HG03039 (cell line): ENCODE measurements at regions not wholly inside any gene's neighbourhood (a gene's known extent, or its start where the extent isn't known, plus 50 kb on each side); places are given as distances from the start of the nearest gene placed in this dataset.

ENCODE experiments used
- ATAC-seq: cut with Tn5 transposase; IDR thresholded peaks from one replicate; pipeline ENCODE4 v1.9.1; 2021; ENCODE audit warnings: mild to moderate bottlenecking, moderate library complexity; ENCODE audit not compliant: unreplicated experiment

DNA sequence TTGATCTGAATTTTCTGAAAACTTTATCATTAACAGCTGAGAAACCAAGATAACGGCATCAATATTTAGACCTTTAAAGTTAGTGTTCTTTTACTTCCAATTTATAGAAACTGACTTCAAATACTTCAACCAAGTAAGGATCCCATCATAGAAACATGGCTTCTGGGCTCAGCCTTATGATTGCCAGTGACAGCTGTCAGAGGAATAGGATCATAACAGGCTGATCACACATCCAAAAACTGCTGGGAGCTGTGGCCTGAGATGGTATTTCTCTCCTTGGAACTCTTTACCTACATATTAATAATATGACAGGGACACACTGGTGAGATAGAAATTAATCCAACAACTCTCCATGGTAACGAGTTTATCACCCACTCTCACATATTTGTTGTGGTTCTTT lies 448.3 kb upstream of the NMUR2 start:
- ATAC-seq, result no peak

DNA sequence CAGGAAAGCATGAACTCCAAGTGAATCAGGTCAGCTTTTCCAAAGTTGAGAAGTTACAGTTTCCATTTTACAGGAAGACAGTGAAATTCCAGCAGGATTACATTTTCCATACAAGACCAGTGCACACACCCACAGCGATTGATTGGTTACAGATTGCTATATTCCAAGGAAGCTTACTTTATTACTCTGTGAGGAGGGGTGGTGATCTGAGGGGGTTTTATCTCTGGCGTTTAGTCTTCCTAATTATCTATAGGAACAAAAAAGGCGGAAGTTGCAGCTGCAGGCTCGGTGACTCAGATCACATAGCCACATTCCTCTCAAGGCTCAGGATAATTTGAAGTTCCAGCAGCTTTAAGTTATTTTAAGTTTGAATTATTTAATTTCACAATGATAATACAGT lies 450.4 kb upstream of the NMUR2 start:
- ATAC-seq, result no peak

DNA sequence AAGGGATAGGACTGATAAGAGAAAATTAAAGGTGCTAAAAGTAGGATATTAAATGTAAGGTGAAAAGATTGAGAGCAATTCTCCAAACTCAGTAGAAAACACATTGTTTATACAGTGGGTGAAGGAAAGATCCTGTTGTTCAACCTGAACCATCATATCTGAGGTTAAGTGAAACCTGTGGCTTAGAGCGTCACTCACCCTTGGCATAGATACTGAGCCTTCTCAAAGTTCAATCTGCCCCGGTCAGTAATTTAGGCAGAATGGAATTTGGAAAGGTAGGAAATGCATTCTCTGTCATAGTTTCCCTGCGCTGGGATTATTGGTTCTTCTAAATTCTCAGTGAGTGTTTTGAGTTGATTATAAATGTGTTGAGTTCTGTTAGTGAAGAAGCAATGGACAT lies 456.2 kb upstream of the NMUR2 start:
- ATAC-seq, result no peak

DNA sequence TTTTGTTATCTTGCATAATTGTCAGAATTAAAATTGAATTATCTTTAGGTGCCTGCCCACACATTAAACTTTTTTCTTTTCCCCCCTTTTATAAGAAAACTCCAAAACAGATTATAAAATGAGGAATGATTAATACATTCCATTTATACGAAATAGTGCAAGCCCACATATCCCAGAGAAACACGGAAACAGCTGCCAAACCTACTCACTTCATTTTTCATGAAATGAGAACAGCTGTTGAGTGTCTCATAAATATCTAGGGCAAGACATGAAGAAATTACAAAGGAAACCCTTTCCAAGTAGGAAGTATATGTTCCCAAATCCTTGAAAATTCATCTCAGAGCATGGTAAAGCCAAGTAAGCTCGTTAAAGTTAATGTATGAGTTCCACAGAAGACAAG lies 459.4 kb upstream of the NMUR2 start:
- no peak for ATAC-seq

DNA sequence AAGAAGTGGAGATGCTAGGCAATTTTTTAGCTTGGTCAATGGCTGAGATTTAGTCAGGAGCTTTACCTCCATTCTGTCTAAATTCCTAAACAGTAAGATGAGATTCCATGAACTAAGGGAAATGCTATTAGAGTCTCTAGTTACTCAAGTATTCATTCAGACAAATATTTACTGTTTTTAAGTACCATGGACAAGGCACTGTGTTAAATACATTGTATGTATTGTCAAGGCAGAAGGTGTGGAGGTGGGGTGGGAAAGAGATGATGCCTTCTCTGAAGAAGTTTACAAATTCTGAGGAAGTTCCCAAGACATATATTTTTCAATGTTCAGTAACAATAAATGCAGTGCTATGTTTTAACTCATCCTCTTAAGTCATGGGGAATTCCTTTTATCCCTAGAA lies 459.9 kb upstream of the NMUR2 start:
- ATAC-seq, result no peak

DNA sequence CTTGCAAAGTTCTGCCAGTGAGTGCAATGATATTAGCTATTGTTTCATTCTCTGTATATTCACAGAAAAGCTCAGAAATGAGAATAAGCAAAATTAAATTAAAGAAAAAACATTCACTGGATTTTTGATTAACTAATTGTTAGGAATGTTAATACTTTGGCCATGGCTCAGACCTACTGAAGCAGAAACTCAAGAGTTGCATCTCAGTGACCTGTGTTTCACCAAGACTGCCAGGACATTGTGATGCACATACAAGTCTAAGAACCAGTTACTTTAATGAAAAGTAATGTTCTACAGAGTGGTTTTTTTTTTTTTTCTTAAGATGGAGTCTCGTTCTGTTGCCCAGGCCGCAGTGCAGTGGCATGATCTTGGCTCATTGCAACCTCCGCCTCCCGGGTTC lies 464.9 kb upstream of the NMUR2 start:
- no peak for ATAC-seq

DNA sequence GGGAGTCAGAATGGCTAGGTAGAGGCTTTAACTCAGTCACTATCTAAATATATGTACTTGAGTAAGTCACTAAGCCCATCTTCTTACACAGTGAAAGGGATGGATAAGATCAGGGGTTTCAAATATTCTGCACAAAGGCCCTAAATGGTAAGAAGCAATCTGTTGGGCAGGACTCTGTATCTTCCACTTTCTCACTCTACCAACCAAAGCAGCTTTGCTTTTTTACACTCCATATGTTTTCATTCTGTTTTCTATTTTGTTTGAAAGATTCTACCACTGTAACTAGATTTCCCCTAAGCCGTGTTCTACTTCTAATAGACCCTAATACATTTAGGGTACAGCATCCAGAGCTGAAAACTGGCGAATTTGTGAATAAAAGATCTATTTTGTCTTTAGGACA lies 477.5 kb upstream of the NMUR2 start:
- no peak for ATAC-seq

DNA sequence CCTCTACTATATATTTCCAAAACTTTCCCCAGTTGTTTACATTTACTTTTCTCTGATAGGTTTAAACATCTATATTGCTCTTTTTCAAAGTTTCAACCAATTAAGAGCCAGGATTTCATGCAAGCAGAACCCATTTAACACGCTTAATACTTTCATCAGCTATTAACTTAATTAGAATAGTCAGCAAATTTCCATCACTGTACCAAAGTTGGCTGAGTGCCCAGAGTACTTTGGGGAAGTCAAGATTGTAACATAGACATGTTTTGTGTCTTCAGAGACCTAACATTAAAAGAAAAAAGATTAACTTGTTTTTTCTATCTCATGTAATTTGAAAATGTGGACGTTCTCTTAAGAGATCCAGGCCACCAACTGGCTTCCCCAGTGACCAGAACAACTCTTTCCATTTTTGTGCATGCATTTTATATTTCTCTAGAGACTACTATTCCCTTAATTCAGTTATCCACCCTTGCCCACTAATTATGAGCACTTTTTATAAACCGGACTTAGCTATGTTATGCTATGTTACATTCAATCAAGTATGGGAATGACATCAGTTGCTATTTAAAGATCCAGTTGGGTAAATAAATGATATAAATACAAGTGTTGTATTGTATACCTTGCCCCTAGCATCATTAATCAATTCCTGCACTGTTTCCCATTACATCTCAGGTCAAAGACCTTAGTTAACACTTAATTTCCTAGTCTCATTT lies 478.1 kb upstream of the NMUR2 start:
- no peak for ATAC-seq

DNA sequence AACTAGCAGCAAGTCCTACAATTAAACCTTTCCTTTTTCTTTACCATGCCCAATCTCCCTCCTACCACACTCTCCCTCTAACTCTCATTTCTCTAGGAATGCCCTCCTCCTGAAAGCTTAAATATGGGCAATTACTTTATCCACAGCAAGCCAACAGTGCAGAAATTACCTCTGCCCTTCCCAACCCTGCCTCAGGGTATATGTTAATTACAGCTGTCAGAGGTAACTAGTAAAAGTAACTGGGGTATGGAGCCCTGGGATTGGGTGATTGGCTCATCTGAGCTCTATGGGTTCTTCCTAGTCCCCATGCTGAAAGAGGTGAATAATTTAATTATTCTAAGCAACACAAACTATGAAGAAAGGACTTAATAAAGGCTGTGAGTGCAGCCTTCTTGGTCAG lies 478.9 kb upstream of the NMUR2 start:
- no peak for ATAC-seq

DNA sequence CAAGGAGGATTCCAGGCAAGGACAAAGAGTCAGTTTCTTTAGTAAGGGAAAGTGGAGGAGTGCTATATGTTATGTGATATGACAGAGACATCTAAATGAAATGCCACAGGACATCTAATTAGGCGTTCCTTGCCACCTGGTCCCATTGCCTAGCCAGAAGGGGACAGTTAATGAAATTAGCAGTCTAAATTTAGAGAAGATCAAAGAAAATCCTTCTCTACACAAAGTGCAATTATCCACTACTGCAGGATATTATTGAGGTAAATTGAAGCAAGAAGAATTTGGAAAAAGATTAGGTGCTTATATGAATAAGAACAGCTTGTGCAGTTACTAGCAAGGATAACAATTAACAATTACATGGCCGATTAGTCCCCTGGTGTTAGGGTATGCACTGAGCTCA lies 495.3 kb upstream of the NMUR2 start:
- no peak for ATAC-seq

DNA sequence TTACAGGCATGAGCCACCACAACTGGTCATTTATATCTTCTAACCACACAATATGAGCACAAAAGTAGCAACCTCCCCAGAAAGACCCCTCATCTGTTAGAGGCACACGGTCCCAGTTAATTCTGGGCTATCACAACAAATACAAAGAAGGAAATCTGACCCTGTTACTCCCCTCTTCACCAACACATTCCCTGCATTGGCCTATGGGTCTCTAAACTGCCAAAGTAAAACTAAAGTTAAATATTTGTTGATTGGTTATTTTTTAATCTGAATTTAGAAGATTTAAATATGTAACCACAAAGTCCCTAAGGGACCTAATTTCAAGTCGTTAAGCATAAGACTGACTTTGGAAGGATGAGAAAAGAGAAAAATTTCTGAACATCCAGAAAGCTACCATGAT lies 496.7 kb upstream of the NMUR2 start:
- no peak for ATAC-seq

DNA sequence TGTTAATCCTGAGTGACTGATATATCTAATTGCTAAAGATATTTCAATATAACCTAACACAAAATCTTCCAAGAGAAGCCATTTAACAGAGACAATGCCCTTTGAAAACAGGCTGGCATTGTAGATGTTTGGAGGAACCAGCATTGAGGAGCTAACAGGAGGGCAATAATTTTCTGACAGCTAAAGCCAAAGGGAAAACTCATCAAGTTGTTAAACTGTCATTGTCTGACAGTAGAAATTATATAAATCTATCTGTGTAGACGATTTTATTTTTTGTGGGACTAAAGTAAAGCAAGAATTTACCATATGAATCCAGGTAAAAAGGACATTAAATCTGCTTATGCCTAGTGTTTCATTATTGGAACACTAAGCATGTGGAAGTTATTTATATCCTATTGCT lies 500.2 kb upstream of the NMUR2 start:
- ATAC-seq, result no peak

DNA sequence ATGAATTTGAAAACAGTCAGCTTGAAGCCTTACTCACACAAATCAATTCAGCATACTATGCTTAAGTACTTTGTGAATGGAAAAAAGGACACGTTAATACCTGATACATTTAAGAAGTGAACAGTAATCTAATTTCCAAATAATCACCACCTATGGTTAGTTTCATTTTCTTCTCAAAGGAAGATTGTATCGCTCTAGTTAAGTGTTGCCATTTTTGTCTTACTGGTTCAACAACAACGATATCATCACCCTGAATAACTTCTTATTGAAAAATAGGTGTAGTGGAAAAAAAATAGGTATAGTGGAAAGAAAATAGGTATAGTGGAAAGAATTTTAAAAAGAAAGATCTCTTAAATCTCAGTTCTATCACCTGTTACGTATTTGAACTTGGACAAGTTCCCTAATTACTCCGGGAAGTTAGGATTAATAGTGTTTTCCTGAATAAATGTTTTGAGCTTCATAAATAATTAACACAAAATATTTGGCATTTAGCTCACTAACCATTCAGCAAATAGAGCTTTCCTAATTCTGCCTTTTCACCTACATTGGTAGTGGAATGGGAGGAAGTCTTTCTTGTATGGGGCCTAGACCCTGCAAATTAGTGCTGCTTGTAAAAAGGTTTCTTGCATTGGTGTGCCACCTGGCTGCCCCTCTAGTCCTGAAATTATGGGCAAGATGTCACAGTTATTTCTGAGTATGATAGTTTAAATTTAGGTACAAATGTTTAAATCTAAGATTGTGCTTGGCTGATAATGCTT lies 502.6 kb upstream of the NMUR2 start:
- ATAC-seq, result no peak

DNA sequence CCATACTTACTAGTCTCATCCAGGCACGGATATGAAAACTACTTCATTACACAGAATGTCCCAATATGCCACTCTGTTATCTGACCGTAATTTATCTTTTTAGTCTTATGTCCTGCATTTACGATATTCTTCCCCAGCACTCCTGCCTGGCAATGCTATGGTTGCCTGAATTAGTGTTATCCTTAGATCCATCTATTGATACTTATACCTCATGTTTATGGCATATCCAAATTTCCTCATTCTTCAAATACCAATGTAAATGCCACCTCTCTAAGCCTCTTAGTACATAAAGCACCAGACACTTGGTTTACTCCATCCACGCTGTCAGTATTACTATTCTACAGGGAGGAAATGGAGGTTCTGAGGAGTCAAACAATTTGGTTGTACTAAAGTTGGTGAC lies 507.8 kb upstream of the NMUR2 start:
- ATAC-seq, result no peak

DNA sequence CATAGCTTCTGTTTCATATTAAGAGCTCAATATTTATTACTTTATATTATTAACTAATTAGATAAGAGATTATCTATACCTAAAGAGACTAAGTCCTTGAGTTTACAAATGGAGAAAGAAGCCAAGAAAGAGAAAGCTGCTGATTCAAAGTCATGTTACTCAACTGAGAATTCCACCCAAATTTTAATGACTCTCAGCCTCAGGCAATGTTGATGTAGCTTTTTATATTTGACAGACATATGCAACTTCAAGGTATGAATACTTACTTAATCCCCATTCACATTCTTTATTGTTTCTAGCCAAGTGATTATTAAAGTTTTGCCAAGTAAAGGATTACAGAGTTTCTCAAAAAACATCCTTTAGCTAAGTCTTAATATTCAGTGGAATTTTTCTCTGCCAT lies 527.5 kb upstream of the NMUR2 start:
- ATAC-seq, result no peak

DNA sequence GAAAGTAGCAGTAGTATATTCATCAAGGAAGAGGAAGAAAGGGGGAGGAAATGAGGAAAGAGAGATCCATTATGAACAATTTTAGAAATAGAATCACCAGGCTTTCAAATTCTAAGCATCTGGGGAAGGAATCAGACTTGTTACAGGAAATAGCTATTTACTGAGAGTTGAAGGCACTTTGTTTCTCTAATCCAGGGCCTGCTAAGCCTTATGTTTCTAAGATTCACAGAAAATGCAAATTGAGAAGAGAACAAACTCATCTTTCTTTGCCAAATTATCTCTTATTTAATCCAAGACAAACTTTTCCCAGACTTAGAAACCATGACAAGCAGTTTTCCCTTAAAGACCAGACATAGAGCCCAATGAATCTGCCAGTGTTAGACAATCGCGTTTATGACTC lies 528.0 kb upstream of the NMUR2 start:
- ATAC-seq, result no peak

DNA sequence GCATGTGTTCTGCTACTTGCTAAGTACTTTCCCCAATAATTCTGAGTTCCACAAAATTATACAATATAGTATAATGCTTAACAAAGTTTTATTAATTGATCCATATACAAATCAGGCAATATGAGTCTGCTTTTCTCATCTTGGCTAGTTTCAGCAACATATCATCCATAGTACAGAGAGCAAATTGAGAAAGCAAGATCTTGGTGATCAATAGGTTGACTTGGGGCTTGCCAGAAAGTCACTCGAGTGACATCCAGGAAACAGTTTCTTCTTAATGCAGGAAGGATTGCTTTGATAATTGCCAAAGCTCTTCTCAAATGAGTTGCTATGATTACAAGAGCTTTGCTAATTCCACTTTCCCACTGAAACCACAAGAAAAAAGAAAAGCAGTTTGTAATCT lies 533.6 kb upstream of the NMUR2 start:
- no peak for ATAC-seq

DNA sequence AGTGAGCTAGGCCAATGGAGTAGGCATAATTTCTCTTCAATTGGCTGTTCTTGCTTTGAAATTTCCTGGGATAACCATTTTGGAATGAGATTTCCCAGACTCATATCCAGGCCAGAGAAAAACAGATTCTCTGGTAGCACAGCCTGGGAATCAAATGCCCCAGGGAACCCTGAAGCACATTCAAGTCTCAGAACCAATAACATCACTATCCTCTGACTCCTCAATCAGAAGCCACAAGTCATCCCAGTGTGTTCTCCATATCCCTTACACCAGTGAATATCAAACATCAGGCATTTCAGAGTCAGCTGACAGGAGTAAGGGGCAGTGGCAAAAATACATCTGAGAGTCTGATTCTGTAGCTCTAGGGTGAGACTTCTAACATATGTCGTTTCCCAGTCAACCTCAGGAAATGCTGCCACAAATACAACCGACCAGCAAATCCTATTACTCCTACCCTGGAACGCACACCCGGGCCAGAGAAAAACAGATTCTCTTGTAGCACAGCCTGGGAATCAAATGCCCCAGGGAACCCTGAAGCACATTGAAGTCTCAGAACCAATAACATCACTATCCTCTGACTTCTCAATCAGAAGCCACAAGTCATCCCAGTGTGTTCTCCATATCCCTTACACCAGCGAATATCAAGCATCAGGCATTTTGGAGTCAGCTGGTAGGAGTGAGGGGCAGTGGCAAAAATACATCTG lies 537.7 kb upstream of the NMUR2 start:
- no peak for ATAC-seq

DNA sequence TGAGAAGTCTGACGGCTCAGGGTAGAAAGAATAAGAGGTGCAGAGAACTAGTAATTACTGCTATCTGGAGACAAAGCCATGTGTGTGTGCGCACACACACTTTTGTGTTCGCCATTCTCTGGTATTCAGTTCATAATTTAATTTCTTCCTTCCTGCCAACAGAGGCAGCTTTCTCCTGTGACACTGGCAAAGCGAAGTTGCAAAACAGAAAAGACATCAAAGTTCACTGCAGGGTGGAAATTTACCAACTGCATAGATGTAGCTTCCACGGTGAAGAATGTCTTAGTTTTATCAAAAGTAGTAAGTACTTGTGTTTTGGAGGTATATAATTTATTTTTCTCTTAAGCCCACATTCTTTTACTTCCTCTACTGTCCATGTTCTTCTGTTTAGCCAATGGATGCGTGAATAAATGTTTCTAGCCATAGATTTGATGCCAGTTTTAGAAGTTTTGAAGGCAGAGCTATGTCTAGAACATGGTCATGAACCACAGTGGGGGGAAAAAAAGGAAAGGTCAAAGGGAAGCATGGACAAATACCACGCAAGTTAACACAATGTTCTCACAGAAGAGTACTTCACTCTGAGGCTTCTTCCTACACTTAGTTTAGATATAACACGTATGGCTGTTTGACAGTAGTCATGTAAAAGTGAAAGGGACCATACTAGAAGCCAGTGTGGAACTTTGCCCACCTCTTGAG lies 536.5 kb upstream of the GRIA1 start:
- no peak for ATAC-seq

DNA sequence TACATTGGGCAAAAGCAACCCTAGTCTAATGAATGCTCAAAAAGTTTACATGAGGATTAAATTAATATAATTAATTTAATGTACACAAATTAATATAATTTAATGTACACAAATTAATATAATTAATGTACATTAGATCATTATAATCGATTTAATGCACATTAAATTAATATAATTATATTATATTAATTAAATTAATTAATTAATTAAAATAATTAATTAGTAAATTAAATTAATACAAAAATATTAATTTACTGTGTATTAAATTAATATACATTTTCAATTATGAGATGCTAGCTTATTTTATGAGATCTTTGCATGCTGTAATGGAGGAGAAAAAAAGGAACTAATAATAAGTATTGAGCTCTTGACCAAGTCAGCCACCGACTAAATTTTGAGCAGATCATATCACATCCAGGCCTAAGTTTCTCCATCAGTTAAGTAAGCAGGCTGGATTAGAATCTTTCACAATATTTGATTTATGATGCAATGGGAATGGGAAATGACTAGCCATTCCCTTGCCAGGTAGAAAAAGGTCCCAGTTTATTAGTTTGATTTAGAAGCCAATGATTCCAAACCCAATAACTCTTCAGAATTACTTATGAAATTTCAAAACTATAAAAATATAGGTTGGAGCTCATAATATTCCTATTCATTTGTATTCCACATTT lies 533.4 kb upstream of the GRIA1 start:
- no peak for ATAC-seq
